K562 (cell line): ENCODE measurements at regions not wholly inside any gene's neighbourhood (a gene's known extent, or its start where the extent isn't known, plus 50 kb on each side); places are given as distances from the start of the nearest gene placed in this dataset.

ENCODE experiments used
- AFF1 ChIP-seq, 2 experiments: fragments of 450-650 bp; IDR thresholded peaks; 2 replicates each; pipeline ENCODE4 v1.6.1; 2018; ENCODE audit warnings: mild to moderate bottlenecking in 2 of 2, low read depth in 1 of 2; ENCODE audit not compliant: partially characterized antibody in 2 of 2
- CXXC5 ChIP-seq: fragments of 250-450 bp; sonication (Bioruptor Pico); IDR thresholded peaks from 2 replicates; pipeline ENCODE4 v1.8.0; 2022; ENCODE audit warnings: inconsistent platforms, mild to moderate bottlenecking, moderate library complexity
- EZH2 ChIP-seq: IDR thresholded peaks from 2 replicates; pipeline ENCODE4 v1.6.1; 2012; ENCODE audit warnings: low read depth, mild to moderate bottlenecking, inconsistent platforms, low read length, borderline replicate concordance
- HDAC2 ChIP-seq: fragments of 450-650 bp; IDR thresholded peaks from 2 replicates; pipeline ENCODE4 v1.6.1; 2016; ENCODE audit warnings: mild to moderate bottlenecking
- HMG20B ChIP-seq: fragments of 250-450 bp; sonication (Bioruptor Pico); IDR thresholded peaks from 2 replicates; pipeline ENCODE4 v1.5.0; 2021; ENCODE audit warnings: mild to moderate bottlenecking
- JUND ChIP-seq, 2 experiments: IDR thresholded peaks; 2 replicates in 1 of 2; 3 replicates in 1 of 2; pipeline ENCODE4 v1.6.1; 2011; ENCODE audit warnings: borderline replicate concordance in 2 of 2, low read depth in 2 of 2, low read length in 2 of 2, improper control_type of control experiment in 1 of 2, missing biosample characterization in 1 of 2, missing genetic modification characterization in 1 of 2, missing genetic modification reagents in 1 of 2
- SMARCA4 ChIP-seq: fragments of 450-650 bp; IDR thresholded peaks from 2 replicates; pipeline ENCODE4 v1.6.1; 2016
- SMARCE1 ChIP-seq: fragments of 450-650 bp; IDR thresholded peaks from 2 replicates; pipeline ENCODE4 v1.7.1; 2016; ENCODE audit warnings: mild to moderate bottlenecking
- THAP7 ChIP-seq: fragments of 250-450 bp; sonication (Bioruptor Pico); IDR thresholded peaks from 2 replicates; pipeline ENCODE4 v1.5.0; 2021
- ZNF785 ChIP-seq: fragments of 250-450 bp; sonication (Bioruptor Pico); IDR thresholded peaks from 2 replicates; pipeline ENCODE4 v1.4.0; 2020; ENCODE audit warnings: mild to moderate bottlenecking
- TF ChIP-seq, protein P1 (sequence below): fragments of 200-800 bp; sonication (Bioruptor generic); IDR thresholded peaks from 2 replicates; pipeline ENCODE4 v1.6.1; 2016; ENCODE audit warnings: missing genetic modification characterization, missing compliant biosample characterization
- TF ChIP-seq, protein P2 (sequence below): fragments of 250-450 bp; sonication (Bioruptor Pico); IDR thresholded peaks from 2 replicates; pipeline ENCODE4 v1.5.0; 2021; ENCODE audit warnings: mild to moderate bottlenecking, borderline replicate concordance
- TF ChIP-seq, protein P3 (sequence below): sonication (generic); formaldehyde crosslinking; IDR thresholded peaks from 2 replicates; pipeline ENCODE4 v1.8.0; 2022; ENCODE audit warnings: mild to moderate bottlenecking, low read depth, missing genetic modification reagents

GRCh38 chr1:207241164-207241934, 80.1 kb upstream of the CD55 start (continued):
- TF ChIP-seq AFF1 (IDR thresholded peaks at IDR 0.05; ENCODE audit: low read depth in 1 of 2, partially characterized antibody in 2 of 2) = no peak
- TF ChIP-seq ZNF785 (CRISPR knock-in tag) = no peak
- TF ChIP-seq EZH2 = no peak
- TF ChIP-seq THAP7 (CRISPR knock-in tag) = no peak
- TF ChIP-seq SMARCE1 = peak; percentile 72; the same call in 1 of the 2 replicates
- peak; percentile 70 for TF ChIP-seq CXXC5
- no peak for TF ChIP-seq HMG20B (CRISPR knock-in tag)
- TF ChIP-seq, protein P1, sequence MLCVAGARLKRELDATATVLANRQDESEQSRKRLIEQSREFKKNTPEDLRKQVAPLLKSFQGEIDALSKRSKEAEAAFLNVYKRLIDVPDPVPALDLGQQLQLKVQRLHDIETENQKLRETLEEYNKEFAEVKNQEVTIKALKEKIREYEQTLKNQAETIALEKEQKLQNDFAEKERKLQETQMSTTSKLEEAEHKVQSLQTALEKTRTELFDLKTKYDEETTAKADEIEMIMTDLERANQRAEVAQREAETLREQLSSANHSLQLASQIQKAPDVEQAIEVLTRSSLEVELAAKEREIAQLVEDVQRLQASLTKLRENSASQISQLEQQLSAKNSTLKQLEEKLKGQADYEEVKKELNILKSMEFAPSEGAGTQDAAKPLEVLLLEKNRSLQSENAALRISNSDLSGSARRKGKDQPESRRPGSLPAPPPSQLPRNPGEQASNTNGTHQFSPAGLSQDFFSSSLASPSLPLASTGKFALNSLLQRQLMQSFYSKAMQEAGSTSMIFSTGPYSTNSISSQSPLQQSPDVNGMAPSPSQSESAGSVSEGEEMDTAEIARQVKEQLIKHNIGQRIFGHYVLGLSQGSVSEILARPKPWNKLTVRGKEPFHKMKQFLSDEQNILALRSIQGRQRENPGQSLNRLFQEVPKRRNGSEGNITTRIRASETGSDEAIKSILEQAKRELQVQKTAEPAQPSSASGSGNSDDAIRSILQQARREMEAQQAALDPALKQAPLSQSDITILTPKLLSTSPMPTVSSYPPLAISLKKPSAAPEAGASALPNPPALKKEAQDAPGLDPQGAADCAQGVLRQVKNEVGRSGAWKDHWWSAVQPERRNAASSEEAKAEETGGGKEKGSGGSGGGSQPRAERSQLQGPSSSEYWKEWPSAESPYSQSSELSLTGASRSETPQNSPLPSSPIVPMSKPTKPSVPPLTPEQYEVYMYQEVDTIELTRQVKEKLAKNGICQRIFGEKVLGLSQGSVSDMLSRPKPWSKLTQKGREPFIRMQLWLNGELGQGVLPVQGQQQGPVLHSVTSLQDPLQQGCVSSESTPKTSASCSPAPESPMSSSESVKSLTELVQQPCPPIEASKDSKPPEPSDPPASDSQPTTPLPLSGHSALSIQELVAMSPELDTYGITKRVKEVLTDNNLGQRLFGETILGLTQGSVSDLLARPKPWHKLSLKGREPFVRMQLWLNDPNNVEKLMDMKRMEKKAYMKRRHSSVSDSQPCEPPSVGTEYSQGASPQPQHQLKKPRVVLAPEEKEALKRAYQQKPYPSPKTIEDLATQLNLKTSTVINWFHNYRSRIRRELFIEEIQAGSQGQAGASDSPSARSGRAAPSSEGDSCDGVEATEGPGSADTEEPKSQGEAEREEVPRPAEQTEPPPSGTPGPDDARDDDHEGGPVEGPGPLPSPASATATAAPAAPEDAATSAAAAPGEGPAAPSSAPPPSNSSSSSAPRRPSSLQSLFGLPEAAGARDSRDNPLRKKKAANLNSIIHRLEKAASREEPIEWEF (CRISPR knock-in tag) = no peak
- peak; percentile 81; the same call in 1 of the 2 replicates for TF ChIP-seq SMARCA4
- TF ChIP-seq, protein P2, sequence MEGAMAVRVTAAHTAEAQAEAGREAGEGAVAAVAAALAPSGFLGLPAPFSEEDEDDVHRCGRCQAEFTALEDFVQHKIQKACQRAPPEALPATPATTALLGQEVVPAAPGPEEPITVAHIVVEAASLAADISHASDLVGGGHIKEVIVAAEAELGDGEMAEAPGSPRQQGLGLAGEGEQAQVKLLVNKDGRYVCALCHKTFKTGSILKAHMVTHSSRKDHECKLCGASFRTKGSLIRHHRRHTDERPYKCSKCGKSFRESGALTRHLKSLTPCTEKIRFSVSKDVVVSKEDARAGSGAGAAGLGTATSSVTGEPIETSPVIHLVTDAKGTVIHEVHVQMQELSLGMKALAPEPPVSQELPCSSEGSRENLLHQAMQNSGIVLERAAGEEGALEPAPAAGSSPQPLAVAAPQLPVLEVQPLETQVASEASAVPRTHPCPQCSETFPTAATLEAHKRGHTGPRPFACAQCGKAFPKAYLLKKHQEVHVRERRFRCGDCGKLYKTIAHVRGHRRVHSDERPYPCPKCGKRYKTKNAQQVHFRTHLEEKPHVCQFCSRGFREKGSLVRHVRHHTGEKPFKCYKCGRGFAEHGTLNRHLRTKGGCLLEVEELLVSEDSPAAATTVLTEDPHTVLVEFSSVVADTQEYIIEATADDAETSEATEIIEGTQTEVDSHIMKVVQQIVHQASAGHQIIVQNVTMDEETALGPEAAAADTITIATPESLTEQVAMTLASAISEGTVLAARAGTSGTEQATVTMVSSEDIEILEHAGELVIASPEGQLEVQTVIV (CRISPR knock-in tag) = no peak
- TF ChIP-seq, protein P3, sequence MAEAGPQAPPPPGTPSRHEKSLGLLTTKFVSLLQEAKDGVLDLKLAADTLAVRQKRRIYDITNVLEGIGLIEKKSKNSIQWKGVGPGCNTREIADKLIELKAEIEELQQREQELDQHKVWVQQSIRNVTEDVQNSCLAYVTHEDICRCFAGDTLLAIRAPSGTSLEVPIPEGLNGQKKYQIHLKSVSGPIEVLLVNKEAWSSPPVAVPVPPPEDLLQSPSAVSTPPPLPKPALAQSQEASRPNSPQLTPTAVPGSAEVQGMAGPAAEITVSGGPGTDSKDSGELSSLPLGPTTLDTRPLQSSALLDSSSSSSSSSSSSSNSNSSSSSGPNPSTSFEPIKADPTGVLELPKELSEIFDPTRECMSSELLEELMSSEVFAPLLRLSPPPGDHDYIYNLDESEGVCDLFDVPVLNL (CRISPR knock-in tag) = no peak
- TF ChIP-seq HDAC2 = 0 out of 2 replicates have a peak, but pooled peaks have one; percentile 57
- peak; percentile 22; the same call in 1 of the 2 replicates for TF ChIP-seq JUND (IDR thresholded peaks at IDR 0.05; ENCODE audit: borderline replicate concordance, low read depth, low read length)
- TF ChIP-seq JUND (tag; IDR thresholded peaks at IDR 0.05; ENCODE audit: borderline replicate concordance, low read depth, low read length) = no peak
